GM23248 (cell line): ENCODE measurements at regions not wholly inside any gene's neighbourhood (a gene's known extent, or its start where the extent isn't known, plus 50 kb on each side); places are given as distances from the start of the nearest gene placed in this dataset.

Experiments used
- EZH2 ChIP-seq: fragments of 200-600 bp; sonication (generic); IDR thresholded peaks from 2 replicates; pipeline ENCODE4 v1.6.1; 2018; ENCODE audit warnings: antibody characterized with exemption, mild to moderate bottlenecking; ENCODE audit not compliant: insufficient read depth, poor library complexity, severe bottlenecking
- EZH2phosphoT487 ChIP-seq: fragments of 200-600 bp; sonication (generic); IDR thresholded peaks from 2 replicates; pipeline ENCODE4 v1.6.1; 2018; ENCODE audit warnings: antibody characterized with exemption, moderate library complexity, mild to moderate bottlenecking, low read depth; ENCODE audit not compliant: insufficient read depth

DNA sequence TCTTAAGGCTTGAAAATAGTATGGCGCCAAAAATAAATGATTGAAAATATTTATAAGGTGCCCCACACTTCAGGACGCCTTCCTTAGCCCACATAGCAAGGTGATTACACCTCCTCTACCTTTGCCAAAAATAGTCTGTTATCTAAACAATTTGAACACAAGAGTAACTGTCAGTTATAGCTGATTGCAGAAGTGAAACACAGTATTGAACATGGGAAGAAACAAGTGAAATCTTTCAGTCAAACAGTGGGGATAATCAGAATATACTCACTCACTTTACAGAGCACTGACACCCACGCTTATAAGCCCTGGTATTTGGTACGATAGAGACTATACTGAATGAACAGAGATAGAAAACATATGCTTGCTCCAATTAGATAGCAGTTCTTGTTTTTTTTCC is 203.1 kb downstream of the RAB38 start:
- TF ChIP-seq EZH2 (no peak), EZH2phosphoT487 (no peak)
